AG04449 (cell line): ENCODE measurements at regions not wholly inside any gene's neighbourhood (a gene's known extent, or its start where the extent isn't known, plus 50 kb on each side); places are given as distances from the start of the nearest gene placed in this dataset.
A peak's percentile ranks its signal among the peaks of the same experiment; 100 is the strongest.

Experiments used
- CTCF ChIA-PET: fragments of 350-600 bp; formaldehyde crosslinking; extraction: SDS; loops from one replicate; lab custom pipeline; 2021; ENCODE audit warnings: antibody characterized with exemption; lab: Yijun Ruan, JAX
- POLR2A ChIA-PET: fragments of 400-600, 350-600 bp; formaldehyde crosslinking; extraction: SDS; loops from one replicate; lab custom pipeline; 2020; ENCODE audit warnings: antibody characterized with exemption, inconsistent platforms; lab: Yijun Ruan, JAX
- DNase-seq: peaks from one replicate; pipeline ENCODE4 v3.0.0-alpha.2; 2010; ENCODE audit warnings: low read depth, low spot score
- H3K4me3 ChIP-seq: 2 replicates; pipeline ENCODE4 v1.5.1; 2011; ENCODE audit warnings: low read depth, mild to moderate bottlenecking, control low read depth, low read length
- CTCF ChIP-seq: IDR thresholded peaks from one replicate; pipeline ENCODE4 v1.5.1; 2011; ENCODE audit warnings: mild to moderate bottlenecking, moderate library complexity, low read length, control low read depth, inconsistent platforms; ENCODE audit not compliant: insufficient read depth; ENCODE audit errors: missing control alignments

DNA sequence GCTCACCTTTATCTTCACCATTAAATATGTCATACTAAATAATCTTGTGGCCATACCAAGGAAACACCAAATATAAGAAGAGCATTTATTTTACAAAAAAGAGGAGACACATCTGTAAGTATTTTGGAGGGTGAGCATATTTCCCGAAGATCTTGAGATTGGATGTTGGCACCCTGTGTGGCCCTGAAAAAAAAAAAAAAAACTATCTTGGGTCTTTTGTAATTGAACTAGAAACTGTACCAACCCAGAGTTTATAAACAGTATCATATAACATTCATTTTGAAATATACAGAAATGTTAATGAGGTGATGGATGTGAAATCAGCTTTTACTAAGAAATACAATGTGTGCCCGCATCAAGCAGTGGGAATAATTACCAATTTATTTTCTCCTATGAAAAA, 104.0 kb upstream of the FRMD6 start:
- ChIA-PET CTCF (interaction anchor here (1.0 to 1.3 kb wide), 2 partner anchors 233 to 264 kb away, joined by 3 read pairs; no protein-coding TSS in a partner anchor), POLR2A (interaction anchor here (0.6 to 1.4 kb wide), 5 partner anchors 60 to 151 kb away, joined by 3 to 7 read pairs (median 5); partner anchors contain the start of gene FRMD6)
- no peak for TF ChIP-seq CTCF
- no peak overlapping the region for H3K4me3 ChIP-seq
- DNase-seq = no peak

DNA sequence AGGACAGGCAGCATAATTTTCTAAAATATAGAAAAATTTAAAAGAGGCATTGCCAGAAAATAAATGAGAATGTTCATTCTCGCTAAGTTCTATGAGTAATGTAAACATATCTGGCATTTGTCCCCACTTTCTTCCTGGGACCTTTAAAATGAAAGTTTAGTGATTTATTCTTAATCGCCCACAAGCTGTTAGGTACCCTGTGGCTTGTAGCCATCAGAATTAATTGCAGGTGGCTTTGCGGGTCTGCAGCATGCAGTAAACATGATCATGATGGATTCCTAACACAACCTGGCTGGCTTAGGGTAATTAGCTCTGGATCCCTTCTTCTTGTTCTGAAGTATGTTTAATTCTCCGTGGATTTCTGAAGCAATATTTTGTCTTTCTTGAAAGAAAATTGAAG, 103.5 kb upstream of the FRMD6 start:
- POLR2A ChIA-PET = interaction anchor here (0.6 kb wide), 1 partner anchor 98 kb away, joined by 5 read pairs; no protein-coding TSS in a partner anchor
- TF ChIP-seq CTCF = no peak
- CTCF ChIA-PET = interaction anchor here (0.7 to 2.9 kb wide), 5 partner anchors 104 to 265 kb away, joined by 3 to 17 read pairs (median 3); no protein-coding TSS in a partner anchor
- no peak overlapping the region for H3K4me3 ChIP-seq
- DNase-seq = no peak

- no peak overlapping the region for H3K4me3 ChIP-seq
- CTCF ChIA-PET = interaction anchor here (1.1 to 2.9 kb wide), 2 partner anchors 102 to 267 kb away, joined by 5 to 17 read pairs; no protein-coding TSS in a partner anchor
- no peak for TF ChIP-seq CTCF
- POLR2A ChIA-PET = interaction anchor here (0.6 to 1.0 kb wide), 2 partner anchors 15 to 99 kb away, joined by 3 read pairs; no protein-coding TSS in a partner anchor
- DNase-seq = no peak
These were observed 101.1 kb upstream of the FRMD6 start for GRCh38 chr14:51550636-51551035.

DNA sequence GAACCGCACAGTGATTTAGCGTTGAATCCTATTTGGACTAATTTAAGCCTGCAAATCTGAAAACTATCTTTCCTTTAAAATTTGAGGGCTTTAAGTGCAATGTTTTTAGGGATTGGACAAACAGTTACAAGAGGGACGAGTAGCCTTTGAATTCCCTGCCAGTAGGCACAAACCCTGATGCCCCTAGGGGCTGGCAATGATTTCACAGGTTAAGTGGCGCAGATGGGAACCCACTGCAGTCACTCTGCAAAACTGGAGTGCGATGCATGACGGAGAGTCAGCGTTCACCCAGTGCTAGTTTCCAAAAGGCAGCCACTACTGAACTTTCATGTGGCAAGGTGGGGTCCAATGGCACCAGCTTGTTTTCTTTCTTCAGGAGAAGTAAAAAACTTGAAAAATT, 99.4 kb upstream of the FRMD6 start:
- no peak for TF ChIP-seq CTCF
- ChIA-PET CTCF (interaction anchor here (1.2 to 1.7 kb wide), 2 partner anchors 226 to 269 kb away, joined by 3 to 10 read pairs; no protein-coding TSS in a partner anchor), POLR2A (no interaction called here)
- H3K4me3 ChIP-seq = no peak overlapping the region
- no peak for DNase-seq

DNA sequence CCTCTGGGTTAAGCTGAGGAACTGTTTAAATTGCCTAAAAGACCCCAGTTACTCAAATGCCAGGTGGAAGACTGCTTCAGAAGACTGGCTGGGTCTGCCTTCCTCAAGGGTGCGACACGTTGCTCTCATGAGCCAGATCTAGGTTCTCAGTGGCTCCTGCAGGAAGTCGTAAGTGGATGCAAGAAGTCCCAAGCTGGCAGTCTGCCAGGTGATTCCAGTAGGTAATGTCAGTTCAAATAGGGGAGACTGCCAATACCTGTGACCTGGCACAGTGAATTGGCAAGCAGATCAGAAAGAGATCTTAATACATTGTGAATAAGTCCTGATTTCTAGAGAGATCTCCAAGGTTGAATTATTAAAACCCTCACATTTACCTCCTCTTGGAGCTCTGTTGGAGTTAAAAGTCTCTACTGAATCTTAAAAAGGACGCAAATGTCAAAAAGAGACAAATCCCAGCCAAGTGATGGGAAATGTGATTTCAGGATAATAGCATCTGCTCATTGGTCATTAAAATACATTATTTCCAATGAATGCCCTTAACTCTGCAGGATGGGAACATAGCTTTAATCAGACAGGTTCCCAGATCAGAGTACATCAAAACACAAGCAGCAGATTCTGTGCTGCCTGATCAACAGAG, 98.8 kb upstream of the FRMD6 start:
- ChIA-PET POLR2A (interaction anchor here (1.1 kb wide), 1 partner anchor 13 kb away, joined by 3 read pairs; no protein-coding TSS in a partner anchor), CTCF (interaction anchor here (0.7 to 2.0 kb wide), 8 partner anchors 8 to 270 kb away, joined by 3 to 10 read pairs (median 4); no protein-coding TSS in a partner anchor)
- no peak for TF ChIP-seq CTCF
- DNase-seq = no peak
- H3K4me3 ChIP-seq = no peak overlapping the region

DNA sequence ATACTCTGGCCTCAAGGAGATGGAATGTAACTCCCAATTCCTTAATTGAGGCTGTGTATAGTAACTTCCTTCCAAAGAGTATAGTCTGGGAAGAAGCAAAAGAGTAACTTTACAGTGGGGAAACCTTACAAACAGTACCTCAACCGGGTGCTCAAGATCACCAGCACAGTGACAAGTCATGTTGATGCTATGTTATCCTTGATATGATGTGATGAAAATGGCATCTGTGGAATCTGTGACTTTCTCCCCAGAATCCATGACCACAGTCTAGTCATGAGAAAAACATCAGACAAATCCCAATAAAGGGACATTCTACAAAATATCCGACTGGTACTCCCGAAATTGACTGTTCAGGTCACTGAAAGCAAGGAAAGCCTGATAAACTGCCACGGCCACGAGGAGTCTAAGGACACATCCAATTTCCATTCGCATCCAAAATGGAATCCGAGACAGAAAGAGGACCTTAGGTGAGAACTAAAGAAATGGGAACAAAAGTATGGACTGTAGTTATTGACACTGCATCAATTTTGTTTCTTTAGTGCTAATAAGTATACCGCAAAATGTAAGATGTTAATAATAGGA, 97.3 kb upstream of the FRMD6 start:
- peak; percentile 91 for DNase-seq
- CTCF ChIA-PET = interaction anchor here (1.3 to 2.0 kb wide), 4 partner anchors 43 to 271 kb away, joined by 4 to 10 read pairs (median 5); no protein-coding TSS in a partner anchor
- TF ChIP-seq CTCF = no peak
- H3K4me3 ChIP-seq = no peak overlapping the region; the same call in 1 of the 2 replicates
- POLR2A ChIA-PET = interaction anchor here (1.1 to 1.9 kb wide), 2 partner anchors 15 to 98 kb away, joined by 3 to 5 read pairs; partner anchors contain the start of gene FRMD6
